H9 (cell line): ENCODE measurements at regions not wholly inside any gene's neighbourhood (a gene's known extent, or its start where the extent isn't known, plus 50 kb on each side); places are given as distances from the start of the nearest gene placed in this dataset.

Experiments used
- DNase-seq: peaks from one replicate; pipeline ENCODE4 v3.0.0-alpha.2; 2017
- H2AFZ ChIP-seq: one replicate; pipeline ENCODE4 v1.6.1; 2013; ENCODE audit warnings: mild to moderate bottlenecking, low read length, control low read depth, moderate library complexity
- H2AK5ac ChIP-seq: 2 replicates; pipeline ENCODE4 v1.6.1; 2013; ENCODE audit warnings: low read length, control low read depth, mixed read lengths; ENCODE audit not compliant: insufficient read length
- H2BK120ac ChIP-seq: one replicate; pipeline ENCODE4 v1.6.1; 2013; ENCODE audit warnings: low read depth, mild to moderate bottlenecking, low read length, control low read depth, inconsistent platforms; ENCODE audit not compliant: poor library complexity, severe bottlenecking
- H2BK12ac ChIP-seq: 2 replicates; pipeline ENCODE4 v1.6.1; 2013; ENCODE audit warnings: low read length, control low read depth, mixed read lengths, low read depth; ENCODE audit not compliant: insufficient read length
- H2BK15ac ChIP-seq: 2 replicates; pipeline ENCODE4 v1.6.1; 2013; ENCODE audit warnings: low read depth, low read length, control low read depth
- H2BK20ac ChIP-seq: one replicate; pipeline ENCODE4 v1.6.1; 2013; ENCODE audit warnings: low read depth, mild to moderate bottlenecking, low read length, control low read depth, inconsistent platforms; ENCODE audit not compliant: poor library complexity, severe bottlenecking
- H2BK5ac ChIP-seq: 2 replicates; pipeline ENCODE4 v1.6.1; 2013; ENCODE audit warnings: low read length, control low read depth, mixed read lengths; ENCODE audit not compliant: insufficient read length
- H3K14ac ChIP-seq: 2 replicates; pipeline ENCODE4 v1.6.1; 2013; ENCODE audit warnings: low read length, control low read depth; ENCODE audit not compliant: insufficient read depth
- H3K18ac ChIP-seq: 2 replicates; pipeline ENCODE4 v1.6.1; 2013; ENCODE audit warnings: low read depth, mild to moderate bottlenecking, mixed read lengths, low read length, control low read depth; ENCODE audit not compliant: insufficient read length
- H3K23ac ChIP-seq: 2 replicates; pipeline ENCODE4 v1.6.1; 2013; ENCODE audit warnings: low read length, control low read depth, mixed read lengths, low read depth; ENCODE audit not compliant: insufficient read length
- H3K23me2 ChIP-seq: 2 replicates; pipeline ENCODE4 v1.6.1; 2013; ENCODE audit warnings: low read depth, mild to moderate bottlenecking, mixed read lengths, low read length, control low read depth; ENCODE audit not compliant: insufficient read length, poor library complexity, severe bottlenecking
- H3K27ac ChIP-seq: 2 replicates; pipeline ENCODE4 v1.5.1; 2013; ENCODE audit warnings: low read length, control low read depth, mixed read lengths, low read depth; ENCODE audit not compliant: insufficient read length
- H3K27me3 ChIP-seq: 2 replicates; pipeline ENCODE4 v1.6.1; 2013; ENCODE audit warnings: low read length, control low read depth, inconsistent platforms; ENCODE audit not compliant: insufficient read depth
- H3K4ac ChIP-seq: 2 replicates; pipeline ENCODE4 v1.6.1; 2013; ENCODE audit warnings: low read depth, mild to moderate bottlenecking, control low read depth, inconsistent platforms, low read length, moderate library complexity
- H3K4me1 ChIP-seq: 2 replicates; pipeline ENCODE4 v1.6.1; 2013; ENCODE audit warnings: low read length, control low read depth, inconsistent platforms; ENCODE audit not compliant: insufficient read depth
- H3K4me2 ChIP-seq: 2 replicates; pipeline ENCODE4 v1.6.1; 2013; ENCODE audit warnings: low read length, control low read depth, mixed read lengths; ENCODE audit not compliant: insufficient read length, insufficient read depth
- H3K56ac ChIP-seq: 2 replicates; pipeline ENCODE4 v1.6.1; 2013; ENCODE audit warnings: low read depth, mild to moderate bottlenecking, mixed read lengths, low read length, control low read depth; ENCODE audit not compliant: insufficient read length
- H3K79me1 ChIP-seq: 2 replicates; pipeline ENCODE4 v1.6.1; 2013; ENCODE audit warnings: low read depth, mild to moderate bottlenecking, moderate library complexity, low read length, control low read depth, inconsistent platforms; ENCODE audit not compliant: insufficient read depth, poor library complexity, severe bottlenecking
- H3K79me2 ChIP-seq: 2 replicates; pipeline ENCODE4 v1.6.1; 2013; ENCODE audit warnings: low read length, control low read depth, inconsistent platforms; ENCODE audit not compliant: insufficient read depth
- H3K9ac ChIP-seq: 2 replicates; pipeline ENCODE4 v1.6.1; 2013; ENCODE audit warnings: low read length, control low read depth, mixed read lengths; ENCODE audit not compliant: insufficient read length; ENCODE audit errors: extremely low read depth
- H3K9me3 ChIP-seq: one replicate; pipeline ENCODE4 v1.6.1; 2013; ENCODE audit warnings: low read depth, low read length, inconsistent platforms; ENCODE audit not compliant: control insufficient read depth
- H3T11ph ChIP-seq: one replicate; pipeline ENCODE4 v1.6.1; 2013; ENCODE audit warnings: mild to moderate bottlenecking, low read length, control low read depth, inconsistent platforms
- H4K20me1 ChIP-seq: one replicate; pipeline ENCODE4 v1.6.1; 2013; ENCODE audit not compliant: control insufficient read depth, insufficient read length, insufficient read depth
- H4K5ac ChIP-seq: 2 replicates; pipeline ENCODE4 v1.6.1; 2013; ENCODE audit warnings: low read depth, mild to moderate bottlenecking, mixed read lengths, low read length, control low read depth; ENCODE audit not compliant: insufficient read length
- H4K8ac ChIP-seq: replicated peaks from 2 replicates; pipeline ENCODE4 v1.6.1; 2013; ENCODE audit warnings: low read length, control low read depth, mixed read lengths, low read depth; ENCODE audit not compliant: insufficient read length
- H4K91ac ChIP-seq: 2 replicates; pipeline ENCODE4 v1.6.1; 2013; ENCODE audit warnings: low read depth, mild to moderate bottlenecking, moderate library complexity, mixed read lengths, low read length, control low read depth; ENCODE audit not compliant: insufficient read length
- H3K27ac Mint-ChIP-seq, 3 experiments: 2 replicates in 2 of 3; 3 replicates in 1 of 3; pipeline ENCODE4 v1.8.0; 2020 to 2021; ENCODE audit warnings: mixed read lengths in 3 of 3, mild to moderate bottlenecking in 1 of 3, moderate library complexity in 1 of 3
- H3K27me3 Mint-ChIP-seq: 2 replicates; pipeline ENCODE4 v1.8.0; 2021; ENCODE audit warnings: low read depth, mild to moderate bottlenecking, moderate library complexity, mixed read lengths
- H3K36me3 Mint-ChIP-seq, 3 experiments: 2 replicates in 2 of 3; 3 replicates in 1 of 3; pipeline ENCODE4 v1.8.0; 2020 to 2021; ENCODE audit warnings: low read depth in 3 of 3, mixed read lengths in 3 of 3; ENCODE audit not compliant: insufficient read depth in 1 of 3
- H3K4me1 Mint-ChIP-seq, 2 experiments: 2 replicates each; pipeline ENCODE4 v1.8.0; 2020; ENCODE audit warnings: mixed read lengths in 2 of 2
- H3K4me3 Mint-ChIP-seq, 2 experiments: 2 replicates in 1 of 2; 3 replicates in 1 of 2; pipeline ENCODE4 v1.8.0; 2020 to 2021; ENCODE audit warnings: mild to moderate bottlenecking in 2 of 2, mixed read lengths in 2 of 2, moderate library complexity in 1 of 2
- H3K9me3 Mint-ChIP-seq, 2 experiments: 2 replicates in 1 of 2; 3 replicates in 1 of 2; pipeline ENCODE4 v1.8.0; 2020; ENCODE audit warnings: mild to moderate bottlenecking in 2 of 2, mixed read lengths in 2 of 2, moderate library complexity in 1 of 2
- WGBS: extraction: QIAGEN DNeasy Blood & Tissue Kit; methylation state at CpG from one replicate; pipeline ENCODE4 v1.1.7; 2013; ENCODE audit warnings: missing lambda C conversion rate, low lambda C conversion rate, mixed read lengths; ENCODE audit not compliant: insufficient read length; ENCODE audit errors: extremely low coverage; 5-methylcytosine and 5-hydroxymethylcytosine counted together
- TF ChIP-seq, protein P1 (sequence below): fragments of 200-600 bp; sonication (generic); conservative IDR thresholded peaks from 3 replicates; pipeline ENCODE4 v1.8.0; 2021; ENCODE audit warnings: antibody characterized with exemption, mild to moderate bottlenecking

DNA sequence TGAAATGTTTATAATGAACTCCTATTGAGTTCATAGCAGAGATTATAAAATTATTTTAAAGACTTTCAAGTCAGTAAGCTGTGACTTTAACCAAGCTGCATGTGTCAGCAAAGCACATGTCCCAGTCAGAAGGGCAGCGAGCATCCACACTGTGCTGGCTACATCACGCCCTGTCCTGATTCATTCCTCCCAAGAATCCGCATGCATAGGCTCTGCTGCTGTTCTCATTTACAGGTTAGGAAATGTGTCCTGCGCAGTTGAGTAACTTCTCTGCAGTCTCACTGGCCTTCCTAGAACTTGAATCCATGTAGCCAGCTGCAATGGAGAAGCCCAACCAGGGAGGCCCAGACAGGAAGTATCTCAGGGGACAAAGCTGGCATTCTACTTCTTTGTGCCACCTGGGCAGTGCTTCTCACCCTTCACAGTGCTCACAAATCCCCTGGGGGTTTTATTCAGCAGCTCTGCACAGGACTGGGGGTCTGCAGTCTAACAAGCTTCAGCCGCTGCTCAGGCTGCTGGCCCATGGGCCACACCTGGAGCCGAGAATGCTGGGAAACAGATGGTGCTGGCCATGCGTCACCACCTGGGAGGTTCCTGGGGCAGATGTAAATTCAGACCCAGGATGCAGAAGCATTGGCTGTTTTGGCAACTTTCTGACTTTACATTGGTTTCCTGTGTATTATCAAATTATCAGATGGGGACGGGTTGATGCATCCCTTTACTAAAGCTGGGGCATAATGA is 192.8 kb upstream of the GDF10 start:
- H3K23me2 ChIP-seq = peaks cover 3% of the 10 kb centered on the region
- H3K27ac ChIP-seq = no peak overlapping the region
- no peak overlapping the region for H3K23ac ChIP-seq
- H2BK120ac ChIP-seq = no peak overlapping the region
- WGBS = no CpG with 5 or more reads among the region's 8 CpGs
- no peak overlapping the region for H3K9ac ChIP-seq
- no peak overlapping the region for H2AFZ ChIP-seq
- no peak overlapping the region for H3K4ac ChIP-seq
- TF ChIP-seq, protein P1, sequence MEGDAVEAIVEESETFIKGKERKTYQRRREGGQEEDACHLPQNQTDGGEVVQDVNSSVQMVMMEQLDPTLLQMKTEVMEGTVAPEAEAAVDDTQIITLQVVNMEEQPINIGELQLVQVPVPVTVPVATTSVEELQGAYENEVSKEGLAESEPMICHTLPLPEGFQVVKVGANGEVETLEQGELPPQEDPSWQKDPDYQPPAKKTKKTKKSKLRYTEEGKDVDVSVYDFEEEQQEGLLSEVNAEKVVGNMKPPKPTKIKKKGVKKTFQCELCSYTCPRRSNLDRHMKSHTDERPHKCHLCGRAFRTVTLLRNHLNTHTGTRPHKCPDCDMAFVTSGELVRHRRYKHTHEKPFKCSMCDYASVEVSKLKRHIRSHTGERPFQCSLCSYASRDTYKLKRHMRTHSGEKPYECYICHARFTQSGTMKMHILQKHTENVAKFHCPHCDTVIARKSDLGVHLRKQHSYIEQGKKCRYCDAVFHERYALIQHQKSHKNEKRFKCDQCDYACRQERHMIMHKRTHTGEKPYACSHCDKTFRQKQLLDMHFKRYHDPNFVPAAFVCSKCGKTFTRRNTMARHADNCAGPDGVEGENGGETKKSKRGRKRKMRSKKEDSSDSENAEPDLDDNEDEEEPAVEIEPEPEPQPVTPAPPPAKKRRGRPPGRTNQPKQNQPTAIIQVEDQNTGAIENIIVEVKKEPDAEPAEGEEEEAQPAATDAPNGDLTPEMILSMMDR = no peak
- DNase-seq = no peak
- H4K91ac ChIP-seq = no peak overlapping the region
- no peaks in the 10 kb centered on the region for H3K27me3 ChIP-seq
- H4K8ac ChIP-seq = no peak overlapping the region
- no peaks in the 10 kb centered on the region for H3K9me3 ChIP-seq
- no peak overlapping the region for H2AK5ac ChIP-seq
- no peak overlapping the region for H4K5ac ChIP-seq
- no peaks in the 10 kb centered on the region for H3K79me1 ChIP-seq
- no peaks in the 10 kb centered on the region for H4K20me1 ChIP-seq
- Mint-ChIP-seq H3K36me3 (no peaks in the 10 kb centered on the region), H3K27me3 (peaks cover 11% of the 10 kb centered on the region), H3K9me3 (peaks cover 0 to 2% of the 10 kb centered on the region in 2 experiments; a peak in 2 of 5 replicates), H3K4me1 (peaks cover 0 to 2% of the 10 kb centered on the region in 2 experiments; a peak in 1 of 4 replicates), H3K27ac (no peak overlapping the region), H3K4me3 (no peak overlapping the region)
- H3K56ac ChIP-seq = no peak overlapping the region
- no peak overlapping the region for H3T11ph ChIP-seq
- H3K4me2 ChIP-seq = no peak overlapping the region
- H3K4me1 ChIP-seq = no peaks in the 10 kb centered on the region
- no peaks in the 10 kb centered on the region for H3K79me2 ChIP-seq
- H3K14ac ChIP-seq = no peak overlapping the region
- H2BK15ac ChIP-seq = no peak overlapping the region
- no peak overlapping the region for H2BK20ac ChIP-seq
- no peak overlapping the region for H2BK12ac ChIP-seq
- H3K18ac ChIP-seq = no peak overlapping the region
- H2BK5ac ChIP-seq = no peak overlapping the region
